Hypothalamus (tissue), 51 donors: ENCODE measurements at regions not wholly inside any gene's neighbourhood (a gene's known extent, or its start where the extent isn't known, plus 50 kb on each side); places are given as distances from the start of the nearest gene placed in this dataset.

Experiments
- DNase-seq, 51 donors: peaks; one replicate each; lab custom pipeline; 2025; lab: John Stamatoyannopoulos, UW

DNA sequence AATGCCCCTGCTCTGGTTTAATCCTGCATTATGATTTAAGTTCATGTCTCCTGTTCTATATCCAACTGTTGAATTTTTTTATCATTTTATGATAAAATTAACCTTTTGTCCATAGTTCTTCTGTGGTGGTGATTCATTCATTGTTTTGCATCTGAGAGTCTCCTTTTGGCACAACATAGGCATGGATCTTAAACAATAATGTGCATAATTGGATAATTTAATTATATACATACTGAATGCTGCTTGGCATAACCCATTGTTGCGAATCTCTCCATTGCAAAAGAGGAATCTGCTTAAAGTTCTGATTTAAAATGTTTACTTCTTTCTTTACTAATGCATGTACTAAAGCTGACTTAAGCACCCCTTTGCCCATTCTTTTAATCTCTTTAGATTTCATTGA, 2788.4 kb downstream of the PCDH9 start:
- DNase-seq: no peak

DNA sequence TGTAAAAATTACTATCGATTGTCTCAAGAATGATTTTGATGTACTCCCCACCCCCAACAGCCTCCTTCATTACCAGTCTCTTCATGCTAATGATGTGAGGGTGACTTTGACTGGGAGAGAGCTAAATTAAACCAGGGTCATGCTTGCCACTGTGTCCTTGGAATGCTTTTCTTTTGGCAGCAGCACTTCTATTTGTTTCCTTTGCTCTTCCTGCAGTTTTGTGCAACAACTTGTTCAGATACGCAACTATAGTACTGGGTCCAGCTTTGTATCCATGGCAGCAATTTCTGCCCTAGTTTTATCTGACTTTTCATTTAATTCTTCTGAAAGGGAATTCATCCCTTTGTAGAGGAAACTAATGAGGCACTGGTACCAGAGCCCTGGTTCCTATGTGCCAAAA, 2792.1 kb downstream of the PCDH9 start:
- DNase-seq: peak in 4 of 51 donors; percentile 1 to 23 (median 2)

DNA sequence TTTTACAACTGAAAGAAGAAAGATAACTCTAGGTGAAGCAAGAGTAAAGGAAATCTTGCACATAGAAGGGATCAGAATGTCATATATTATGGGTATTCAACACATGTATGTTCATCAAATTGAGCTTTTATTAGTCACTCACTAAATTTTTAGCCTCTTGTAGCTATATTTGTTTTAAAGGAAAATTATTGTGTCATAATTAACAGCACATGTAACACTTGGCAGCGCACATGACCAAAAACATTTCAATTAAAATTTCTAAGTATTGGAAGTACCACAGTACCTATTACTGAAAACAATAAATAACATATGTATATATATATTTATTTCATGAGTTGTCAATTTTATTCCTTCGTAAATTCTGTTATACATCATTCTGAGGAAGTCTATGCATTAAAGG, 2800.4 kb downstream of the PCDH9 start:
- no peak for DNase-seq

DNA sequence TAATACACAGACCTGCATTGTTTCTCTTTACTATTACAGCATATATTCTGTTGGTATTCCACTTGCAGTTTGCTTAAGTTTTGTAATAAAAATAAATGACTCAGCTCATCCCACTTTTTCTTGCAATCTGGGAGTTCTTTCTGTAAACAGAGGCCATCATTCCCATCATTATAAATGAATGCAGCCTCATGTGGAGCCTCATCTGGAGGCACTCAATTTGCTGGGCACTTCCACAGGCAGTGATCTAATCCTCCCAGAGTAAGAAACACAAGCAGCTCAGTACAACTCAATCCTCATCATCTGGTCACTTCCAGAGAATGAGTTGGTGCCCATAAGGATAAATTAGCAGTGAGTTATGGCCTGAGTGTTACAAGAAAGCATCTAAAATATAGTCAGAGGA, 2801.9 kb downstream of the PCDH9 start:
- no peak for DNase-seq

DNA sequence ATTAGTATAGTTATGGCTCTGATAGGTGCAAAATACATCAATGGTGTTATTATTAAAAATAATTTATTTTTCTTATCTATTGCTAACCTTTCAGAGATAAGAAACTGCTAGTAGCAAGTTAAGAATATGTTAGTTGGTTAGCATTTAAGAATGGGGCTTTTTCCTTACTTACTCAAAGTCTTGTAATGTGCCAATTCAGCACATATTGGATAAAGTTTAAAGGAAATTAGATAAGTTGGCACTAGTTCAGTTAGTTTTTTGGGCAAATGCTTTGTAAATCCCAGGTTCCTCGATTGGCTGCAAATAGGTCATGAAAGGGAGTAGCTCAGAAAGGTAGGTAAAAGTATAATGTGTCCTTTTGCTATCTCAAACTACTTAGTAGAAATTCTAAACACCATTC, 2806.7 kb downstream of the PCDH9 start:
- no peak for DNase-seq

DNA sequence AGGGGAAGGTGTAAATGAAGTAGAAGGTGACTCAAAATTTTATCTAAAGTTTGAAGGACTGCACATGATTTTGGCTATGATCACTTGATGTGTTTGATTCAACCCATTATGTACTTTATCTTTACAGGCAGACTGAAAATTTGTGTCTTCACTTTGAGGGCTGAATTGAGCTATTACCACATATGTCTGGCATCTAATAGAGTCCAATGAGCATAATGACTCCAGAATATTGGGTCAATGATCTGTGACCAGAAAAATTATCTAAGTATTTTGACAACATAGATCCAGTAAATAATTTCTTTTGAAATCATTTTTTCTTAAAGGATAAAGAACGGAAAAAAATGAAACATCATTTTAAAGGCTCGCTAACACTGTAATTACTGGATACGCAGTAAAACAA, 2810.0 kb downstream of the PCDH9 start:
- DNase-seq: no peak

DNA sequence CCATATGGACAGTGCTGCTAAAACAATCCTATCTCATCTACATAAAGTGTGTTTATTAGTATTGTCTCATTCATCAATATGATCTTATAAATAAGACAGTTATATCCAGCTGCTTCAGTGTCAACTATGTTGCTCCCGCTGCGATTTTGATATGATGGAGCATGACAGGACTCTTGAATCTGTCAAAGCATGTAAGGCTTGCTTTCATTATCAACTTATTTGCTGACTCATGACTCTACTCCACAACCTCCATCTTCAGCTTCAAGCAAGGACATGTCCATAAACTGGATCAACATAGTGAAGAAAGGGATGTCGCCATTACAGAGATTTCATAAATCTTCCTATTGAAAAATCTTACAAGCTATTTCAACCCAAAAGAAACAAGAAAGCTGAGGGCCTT, 2812.6 kb downstream of the PCDH9 start:
- no peak for DNase-seq

DNA sequence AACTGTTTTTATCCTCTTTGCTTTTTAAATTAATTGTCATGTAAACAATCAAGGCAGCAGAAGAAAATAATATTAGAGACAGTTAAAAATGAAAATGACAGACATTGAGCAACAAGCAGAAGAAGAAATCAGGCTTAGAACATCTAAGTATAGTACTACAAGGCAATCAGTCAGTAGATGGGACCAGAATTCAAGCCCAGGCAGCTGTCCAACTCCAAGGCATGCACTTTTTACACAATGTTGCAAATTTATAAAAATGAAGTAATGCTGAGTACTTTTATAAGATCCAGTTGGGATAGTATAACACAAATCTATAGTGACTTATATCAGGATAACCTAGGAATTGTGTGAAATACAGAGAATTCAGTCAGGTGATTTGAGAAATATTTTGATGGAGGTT, 2815.8 kb downstream of the PCDH9 start:
- no peak for DNase-seq

DNA sequence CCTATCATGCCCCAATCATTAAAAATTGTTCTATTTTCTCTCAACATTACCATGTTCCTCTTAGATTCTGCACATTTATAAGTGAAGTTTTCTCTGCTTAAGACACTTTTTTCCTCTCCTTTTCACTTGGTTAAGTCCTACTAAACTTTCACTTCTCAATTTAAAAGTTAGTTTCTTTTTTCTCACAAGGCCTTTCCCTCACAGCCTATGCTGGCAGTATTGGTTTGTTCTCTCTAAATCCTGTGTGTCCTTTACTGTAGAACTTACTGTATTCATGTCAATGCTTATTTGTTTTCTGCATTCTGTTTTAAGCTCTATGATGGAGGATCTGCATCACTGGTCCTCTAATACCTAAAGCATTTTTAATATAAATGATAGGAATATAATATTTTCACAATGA, 2816.6 kb downstream of the PCDH9 start:
- no peak for DNase-seq

DNA sequence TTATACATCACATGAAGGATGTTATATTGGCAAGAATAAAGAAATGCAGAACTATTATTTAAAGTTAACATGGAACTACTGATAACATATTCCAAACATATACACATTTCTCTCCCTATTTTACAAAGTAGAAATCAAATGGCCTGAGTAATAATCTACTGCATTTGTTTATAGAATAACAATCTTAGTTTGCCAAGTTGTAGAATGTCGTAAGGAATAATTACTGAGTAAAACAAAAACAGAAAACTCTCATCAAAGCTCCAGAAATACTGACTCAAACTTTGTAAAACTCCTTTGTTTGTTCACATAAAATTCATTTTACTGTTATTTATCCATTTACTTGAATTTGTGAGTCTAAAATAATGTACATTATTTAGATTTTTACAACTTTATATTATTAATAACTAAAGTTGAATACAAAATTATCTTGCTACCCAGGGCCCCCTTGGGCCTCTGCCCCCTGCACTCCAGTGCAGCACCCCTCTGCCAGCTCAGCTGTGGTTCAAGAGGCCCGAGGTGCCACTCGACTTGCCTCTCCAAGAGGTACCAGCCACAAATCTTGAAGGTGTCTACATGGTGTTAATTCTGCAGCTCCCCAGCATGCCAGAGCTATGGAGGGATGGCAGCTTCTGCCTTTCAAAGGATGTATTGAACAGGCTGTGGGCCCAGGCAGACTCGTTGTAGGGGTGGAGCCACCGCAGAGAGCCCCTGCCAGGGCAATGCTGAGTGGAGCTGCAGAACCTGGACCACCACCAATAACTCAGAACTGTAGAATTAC, 2819.7 kb downstream of the PCDH9 start:
- no peak for DNase-seq

DNA sequence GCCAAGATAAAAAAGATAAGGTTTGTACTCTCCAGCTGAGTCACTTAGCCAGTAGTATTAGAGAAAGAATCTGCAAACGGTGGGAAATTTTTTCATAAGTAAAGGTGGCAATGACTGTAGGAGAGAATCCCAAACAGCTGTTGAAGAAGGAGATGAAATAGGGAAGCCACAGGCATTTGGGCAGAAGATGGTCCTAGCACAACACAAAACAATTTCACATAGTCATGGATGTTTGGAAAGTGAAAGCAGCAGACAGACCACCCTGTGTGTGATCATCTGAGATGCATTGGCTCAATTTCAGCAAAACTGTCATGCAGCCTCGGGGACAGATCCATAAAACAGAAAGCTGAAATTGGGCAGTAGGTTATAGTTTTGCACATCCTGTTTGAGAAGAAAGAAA, 2832.4 kb downstream of the PCDH9 start:
- no peak for DNase-seq

DNA sequence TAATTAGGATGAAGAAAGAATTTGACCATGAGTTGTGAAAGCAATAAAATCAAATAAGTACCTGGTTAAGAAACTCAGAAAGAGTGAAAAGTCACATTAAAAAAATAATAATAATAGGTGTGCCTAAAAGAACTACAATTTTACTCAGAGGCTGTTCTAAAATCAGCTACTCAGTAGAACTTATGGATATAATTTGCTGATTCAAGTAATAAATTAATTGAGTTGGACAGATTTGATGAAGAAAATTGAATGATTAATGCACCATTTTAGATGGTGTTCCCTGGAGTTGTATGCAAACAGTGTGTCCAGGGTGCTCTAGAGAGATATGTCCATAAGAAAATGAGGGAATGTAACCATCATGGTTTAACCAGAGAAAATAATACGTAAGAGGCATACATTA, 2852.5 kb downstream of the PCDH9 start:
- DNase-seq: no peak

DNA sequence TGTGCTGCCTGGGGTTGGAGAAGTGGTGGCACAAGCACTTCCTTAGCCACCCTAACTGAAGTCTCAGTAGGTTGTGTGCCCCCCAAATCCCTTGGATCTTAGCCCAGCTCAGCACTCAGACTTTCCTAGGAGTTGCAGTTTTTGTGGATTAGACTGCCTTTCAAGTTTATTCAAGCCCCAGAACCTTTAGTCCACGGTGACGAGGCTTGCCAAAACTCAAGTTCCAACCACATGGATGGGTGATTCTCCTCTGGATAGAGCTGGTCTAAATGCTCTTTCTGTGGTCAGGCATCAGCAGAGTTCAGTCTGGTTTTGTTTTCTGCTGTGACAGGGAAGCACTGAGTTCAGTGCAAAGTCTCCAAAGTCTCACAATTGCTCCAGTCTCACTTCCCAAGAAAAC, 2858.7 kb downstream of the PCDH9 start:
- DNase-seq: no peak

DNA sequence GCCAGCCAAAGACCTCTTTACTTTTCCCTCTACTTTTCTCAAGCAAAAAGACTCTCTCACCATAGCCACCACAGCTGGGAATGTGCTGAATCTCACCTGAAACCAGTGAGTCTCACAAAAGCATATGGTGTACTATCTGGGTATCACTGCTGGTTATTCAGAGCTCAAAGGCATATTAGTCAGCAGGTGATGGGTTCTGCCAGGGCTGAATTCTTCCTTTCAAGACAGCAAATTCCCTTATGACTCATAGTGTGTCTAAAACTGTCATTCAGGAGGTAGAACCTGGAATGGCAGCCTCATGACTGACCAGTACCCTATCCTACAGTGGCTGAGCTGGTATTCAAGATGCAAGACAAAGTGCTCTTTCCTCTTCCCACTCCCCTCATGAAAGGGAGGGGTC, 2859.1 kb downstream of the PCDH9 start:
- no peak for DNase-seq

DNA sequence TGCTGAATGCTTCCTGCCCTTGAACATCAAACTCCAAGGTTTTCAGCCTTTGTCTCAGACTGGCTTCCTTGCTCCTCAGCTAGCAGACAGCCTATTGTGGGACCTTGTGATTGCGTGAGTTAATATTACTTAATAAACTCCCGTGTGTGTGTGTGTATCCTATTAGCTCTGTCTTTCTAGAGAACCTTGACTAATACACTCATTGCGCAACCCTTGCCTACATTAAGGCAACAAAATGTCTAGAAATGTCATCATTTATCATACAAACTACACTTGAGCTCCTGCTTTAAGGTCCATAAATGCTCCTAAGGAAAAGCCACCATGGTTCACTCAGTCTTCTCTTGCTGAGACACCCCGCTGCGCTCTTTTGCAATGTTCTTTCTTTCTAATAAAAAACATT, 2861.0 kb downstream of the PCDH9 start:
- DNase-seq: no peak

DNA sequence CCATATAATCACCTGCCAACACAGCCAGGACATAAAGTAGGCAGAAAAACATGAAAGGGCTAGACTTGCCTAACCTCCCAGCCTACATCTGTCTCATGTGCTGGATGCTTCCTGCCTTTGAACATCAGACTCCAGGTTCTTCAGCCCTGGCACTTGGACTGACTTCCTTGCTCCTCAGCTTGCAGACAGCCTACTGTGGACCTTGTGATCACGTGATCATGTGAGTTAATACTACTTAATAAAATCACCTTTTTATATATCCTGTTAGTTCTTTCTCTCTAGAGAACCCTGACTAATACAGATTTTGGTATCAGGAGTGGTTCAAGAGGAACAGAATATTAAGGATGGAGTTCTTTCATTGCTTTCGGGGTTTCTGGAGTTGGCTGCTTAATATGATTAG, 2867.6 kb downstream of the PCDH9 start:
- no peak for DNase-seq

DNA sequence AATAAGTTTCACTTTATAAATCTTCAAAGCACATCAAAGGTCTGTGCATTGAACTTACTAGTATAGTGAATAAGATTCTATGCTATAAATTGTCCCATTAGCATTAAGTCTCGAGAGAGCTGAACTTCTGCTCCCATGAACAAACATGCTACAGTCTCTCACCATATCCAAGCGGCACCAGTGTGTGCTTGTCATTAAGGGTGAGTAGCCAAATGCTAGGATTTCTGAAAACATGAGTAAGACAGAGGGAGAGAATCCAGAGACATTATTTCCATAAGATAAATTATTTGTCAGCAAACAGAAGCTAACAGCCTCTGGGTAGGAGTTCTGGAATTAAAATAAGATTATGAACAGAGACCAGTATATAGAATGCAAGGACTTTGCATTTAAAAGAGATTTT, 2882.5 kb downstream of the PCDH9 start:
- no peak for DNase-seq

DNA sequence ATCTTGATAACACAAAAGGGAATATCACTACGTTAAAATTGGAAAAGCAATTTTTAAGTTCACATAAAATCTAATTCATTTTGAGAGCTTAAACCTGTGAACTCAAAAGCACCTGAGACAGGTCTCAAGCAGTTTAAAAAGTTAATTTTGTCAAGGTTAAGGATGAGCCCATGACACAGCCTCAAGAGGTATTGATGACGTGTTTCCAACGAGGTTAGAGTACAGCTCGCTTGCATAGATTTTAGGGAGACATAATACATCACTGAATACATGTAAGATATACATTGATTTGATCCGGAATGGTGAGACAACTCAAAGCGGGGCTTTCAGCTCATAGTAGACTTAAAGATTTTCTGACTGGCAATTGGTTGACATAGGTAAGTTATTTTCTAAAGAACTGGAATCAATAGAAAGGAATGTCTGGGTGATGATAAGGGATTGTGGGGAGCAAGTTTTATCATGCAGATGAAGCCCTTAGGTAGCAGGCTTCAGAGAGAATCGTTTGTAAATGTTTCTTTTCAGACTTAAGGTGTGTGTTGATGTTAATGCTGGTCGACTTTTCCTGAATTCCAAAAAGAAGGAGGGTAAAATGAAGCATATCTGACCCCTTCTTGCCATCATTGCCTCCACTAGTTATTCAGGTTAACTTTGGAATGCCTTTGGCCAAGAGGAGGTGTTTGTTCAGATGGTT, 2890.6 kb downstream of the PCDH9 start:
- no peak for DNase-seq

DNA sequence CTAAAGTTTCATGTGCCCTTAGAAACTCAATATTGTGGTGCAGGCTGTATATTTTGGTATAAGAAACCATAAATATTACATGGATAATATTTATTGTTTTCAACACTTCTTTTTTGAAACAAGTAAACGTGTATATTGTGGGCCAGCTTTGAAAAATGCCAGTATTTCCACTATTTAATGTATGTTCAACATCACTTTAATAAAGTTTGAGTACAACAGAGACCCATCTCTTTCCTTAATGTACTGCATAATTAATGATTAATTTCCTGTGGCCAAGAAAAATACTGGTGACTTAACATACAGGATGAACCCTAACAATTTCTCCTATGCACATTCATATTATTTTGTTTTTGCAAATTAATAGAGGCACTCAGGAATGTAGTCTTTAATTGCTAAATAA, 2891.5 kb downstream of the PCDH9 start:
- no peak for DNase-seq

DNA sequence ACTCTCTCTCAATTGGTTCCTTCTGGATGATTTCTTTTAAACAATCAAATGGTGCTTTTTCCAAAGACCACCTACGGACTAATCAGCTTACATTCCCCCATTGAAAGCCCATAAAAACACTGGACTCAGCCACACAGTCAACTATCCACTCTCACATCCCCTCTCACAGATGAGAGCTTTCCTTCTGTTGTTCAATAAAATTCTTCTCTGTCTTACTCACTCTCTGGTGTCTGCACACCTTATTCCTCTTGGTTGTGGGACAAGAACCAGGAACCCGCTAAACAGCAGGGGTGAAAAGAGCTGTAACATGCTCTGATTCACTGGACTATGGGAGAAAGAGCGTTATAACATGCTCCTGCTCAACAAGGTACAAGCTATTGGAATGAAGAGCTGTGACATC, 2896.2 kb downstream of the PCDH9 start:
- DNase-seq: no peak

DNA sequence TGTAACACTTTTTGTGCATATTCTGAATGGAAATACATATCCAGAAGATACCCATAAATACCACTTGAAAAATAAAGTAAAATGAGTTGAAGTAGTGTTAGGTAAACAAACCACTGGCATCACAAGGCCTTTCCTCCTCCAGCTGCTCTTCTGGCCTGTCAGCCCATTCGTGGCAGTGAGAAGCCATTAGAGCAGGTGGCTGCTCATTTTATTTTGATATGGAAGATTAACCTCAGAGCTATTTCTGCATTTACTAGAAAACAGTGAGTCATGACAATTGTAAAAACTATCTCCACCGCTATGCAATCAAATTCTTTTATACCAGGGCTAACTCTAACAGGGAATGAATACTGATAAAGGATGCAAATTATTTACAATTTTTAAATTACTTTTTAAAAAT, 2898.1 kb downstream of the PCDH9 start:
- no peak for DNase-seq

DNA sequence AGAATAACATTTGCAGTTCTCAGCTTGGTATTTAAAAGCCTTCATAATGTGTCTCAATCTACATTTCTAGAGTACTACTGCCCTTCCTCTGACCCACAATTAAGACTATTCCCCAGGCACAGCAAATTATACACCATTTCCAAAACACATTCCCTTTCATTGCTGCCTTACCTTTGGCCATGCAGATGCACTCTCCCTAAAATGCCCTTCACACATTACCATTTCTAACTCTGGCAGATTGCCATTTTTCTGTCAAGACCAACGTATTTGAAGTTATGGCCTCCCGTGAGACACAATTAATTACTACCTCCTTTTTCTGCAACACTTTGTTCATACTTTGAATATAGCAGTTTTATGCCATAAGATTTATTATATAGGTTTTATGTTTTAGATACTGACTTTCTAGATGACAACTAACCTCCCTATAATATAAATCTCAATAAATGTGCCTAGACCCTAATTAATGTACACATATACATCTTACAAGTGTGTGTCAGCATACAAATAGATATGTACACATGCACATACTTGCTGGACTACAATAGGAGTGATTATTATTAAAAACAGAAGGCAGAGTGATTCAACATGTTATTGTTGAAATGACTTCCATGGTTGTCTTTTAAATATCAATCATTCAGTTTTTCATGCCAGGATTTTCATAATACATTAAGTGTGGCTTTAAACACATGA, 2902.5 kb downstream of the PCDH9 start:
- no peak for DNase-seq
